HG03025 (cell line): ENCODE measurements at regions not wholly inside any gene's neighbourhood (a gene's known extent, or its start where the extent isn't known, plus 50 kb on each side); places are given as distances from the start of the nearest gene placed in this dataset.
"Not testable (repeated sequence)": the region's sequence is repeated elsewhere in the genome, so short reads cannot be mapped to it uniquely, and the experiment has no call there.

Experiments
- ATAC-seq: cut with Tn5 transposase; IDR thresholded peaks from one replicate; pipeline ENCODE4 v1.9.1; 2021; ENCODE audit warnings: mild to moderate bottlenecking, moderate library complexity; ENCODE audit not compliant: unreplicated experiment, low FRiP score

DNA sequence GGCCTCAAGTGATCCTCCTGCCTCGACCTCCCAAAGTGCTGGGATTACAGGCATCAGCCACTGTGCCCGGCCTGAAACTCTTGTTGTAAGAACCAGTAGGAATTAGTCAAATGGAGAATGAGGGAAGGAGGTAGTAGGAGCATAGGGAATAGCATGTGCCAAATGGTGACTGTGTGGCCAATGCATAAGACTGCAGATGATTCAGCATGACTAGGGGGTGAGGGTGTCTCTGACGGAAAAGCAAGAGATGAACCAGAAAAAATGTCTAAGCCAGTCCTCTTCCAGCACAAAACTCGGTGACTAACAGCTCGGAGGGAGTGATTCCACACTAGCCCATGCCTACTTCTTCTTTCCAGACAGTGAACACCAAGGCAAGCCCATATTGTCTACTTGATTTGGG is 58.2 kb upstream of the DUSP21 start:
- no peak for ATAC-seq

DNA sequence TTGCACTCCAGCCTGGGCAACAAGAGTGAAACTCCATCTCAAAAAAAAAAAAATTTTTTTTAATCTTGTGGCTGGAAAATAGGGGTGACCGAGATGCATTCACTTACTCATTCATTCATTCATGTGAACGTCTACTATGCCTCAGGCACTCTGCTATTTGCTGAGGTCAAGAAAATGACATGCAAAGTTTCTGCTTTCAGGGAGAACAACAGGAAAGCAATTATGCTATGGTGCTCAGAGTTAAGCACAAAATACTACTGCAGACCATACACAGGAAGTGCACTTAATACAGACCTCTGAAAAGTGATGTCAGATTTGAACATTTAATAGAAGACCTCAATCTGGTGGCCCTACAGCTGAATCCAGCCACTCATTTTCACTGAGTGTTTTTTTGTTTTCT is 59.6 kb upstream of the DUSP21 start:
- ATAC-seq: no peak

DNA sequence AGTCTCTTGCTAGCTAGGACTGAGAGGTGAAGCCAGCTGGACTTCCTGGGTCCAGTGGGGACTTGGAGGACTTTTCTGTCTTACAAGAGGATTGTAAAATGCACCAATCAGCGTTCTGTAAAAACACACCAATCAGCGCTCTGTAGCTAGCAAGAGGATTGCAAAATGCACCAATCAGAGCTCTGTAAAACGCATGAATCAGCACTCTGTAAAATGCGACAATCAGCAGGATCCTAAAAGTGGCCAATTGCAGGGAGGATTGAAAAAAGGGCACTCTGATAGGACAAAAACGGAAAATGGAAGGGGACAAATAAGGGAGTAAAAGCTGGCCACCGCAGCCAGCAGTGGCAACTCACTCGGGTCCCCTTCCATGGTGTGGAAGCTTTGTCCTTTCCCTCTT is 65.6 kb upstream of the DUSP21 start:
- no peak for ATAC-seq

GRCh38 chrX:44775726-44776125 is 68.1 kb upstream of the DUSP21 start:
- ATAC-seq: no peak

DNA sequence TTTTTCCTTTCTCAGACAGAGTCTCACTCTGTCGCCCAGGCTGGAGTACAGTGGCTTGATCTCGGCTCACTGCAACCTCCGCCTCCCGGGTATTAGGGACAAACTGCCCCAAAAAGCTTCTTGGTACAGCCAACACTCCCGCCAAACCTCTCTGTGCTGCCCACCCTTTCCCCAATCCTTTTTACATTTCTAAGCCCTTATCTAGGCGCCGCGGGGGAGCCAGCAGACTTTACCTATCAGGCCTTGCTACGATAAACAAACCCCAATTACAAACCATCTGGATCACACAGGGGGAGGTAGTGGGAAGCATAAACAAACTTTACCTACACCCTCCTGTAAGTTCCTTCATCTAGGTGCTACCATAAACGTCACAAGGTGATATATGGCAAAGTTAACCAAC is 69.8 kb upstream of the DUSP21 start:
- ATAC-seq: not testable (repeated sequence)

DNA sequence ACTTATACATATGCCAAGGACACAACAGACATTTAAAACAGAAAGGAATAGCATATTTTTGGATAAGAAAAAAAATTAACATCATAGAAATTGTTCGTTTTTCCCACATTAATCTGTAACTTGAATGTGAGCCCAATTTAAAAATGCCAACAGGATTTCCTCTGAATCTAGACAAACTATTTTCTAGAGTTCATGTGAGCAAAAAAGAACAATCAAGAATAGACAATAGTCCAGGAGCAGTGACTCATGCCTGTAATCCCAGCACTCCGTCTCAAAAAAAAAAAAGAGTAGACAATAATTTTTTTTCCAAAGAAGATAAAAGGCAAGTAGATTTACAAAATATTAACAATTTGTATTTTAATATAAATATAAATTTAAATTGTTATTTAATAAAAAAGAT is 73.7 kb upstream of the DUSP21 start:
- no peak for ATAC-seq

GRCh38 chrX:44767308-44767707 is 76.5 kb upstream of the DUSP21 start:
- ATAC-seq: no peak

DNA sequence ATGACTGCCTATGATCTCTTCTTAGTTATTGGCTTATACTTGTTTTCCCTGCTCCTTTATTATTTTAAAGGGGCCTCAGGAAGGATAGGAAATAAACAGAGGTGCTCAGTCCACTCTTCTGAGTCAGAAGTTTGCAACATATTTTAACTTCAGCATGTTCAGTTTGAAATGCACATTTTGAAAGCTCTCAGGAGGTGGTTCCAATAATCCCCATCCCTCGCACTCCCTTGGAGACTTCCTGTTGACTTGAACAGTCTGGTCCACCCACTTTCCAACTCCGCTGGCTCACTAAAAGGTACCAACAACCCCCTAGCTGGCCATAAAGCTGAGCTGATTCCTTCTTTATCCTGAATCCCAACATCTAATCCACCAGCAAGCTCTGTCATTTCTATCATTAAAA is 78.3 kb upstream of the DUSP21 start:
- ATAC-seq: no peak

DNA sequence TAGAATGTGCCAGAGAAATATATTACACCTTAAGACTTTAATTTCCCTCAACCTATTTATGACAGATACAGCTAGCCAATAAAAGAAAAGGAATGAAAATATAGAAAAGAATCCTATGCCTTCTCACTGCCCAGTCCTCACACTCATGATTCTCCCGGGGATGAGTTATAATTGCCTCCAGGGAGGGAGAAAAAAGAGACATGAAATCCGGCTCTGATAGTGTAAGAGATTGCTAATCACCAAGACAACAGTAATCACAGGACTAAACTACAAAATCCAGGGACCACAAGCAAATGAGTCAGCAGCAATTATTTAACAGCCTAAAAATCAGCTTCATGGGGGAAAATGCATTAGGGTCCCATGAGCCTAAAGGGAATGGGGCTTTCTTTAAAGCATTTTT is 95.9 kb upstream of the DUSP21 start:
- no peak for ATAC-seq

GRCh38 chrX:44747317-44747716 is 96.5 kb upstream of the DUSP21 start:
- no peak for ATAC-seq

GRCh38 chrX:44744799-44745198 is 99.0 kb upstream of the DUSP21 start:
- ATAC-seq: no peak

GRCh38 chrX:44742480-44743155 is 101.2 kb upstream of the DUSP21 start:
- ATAC-seq: no peak

DNA sequence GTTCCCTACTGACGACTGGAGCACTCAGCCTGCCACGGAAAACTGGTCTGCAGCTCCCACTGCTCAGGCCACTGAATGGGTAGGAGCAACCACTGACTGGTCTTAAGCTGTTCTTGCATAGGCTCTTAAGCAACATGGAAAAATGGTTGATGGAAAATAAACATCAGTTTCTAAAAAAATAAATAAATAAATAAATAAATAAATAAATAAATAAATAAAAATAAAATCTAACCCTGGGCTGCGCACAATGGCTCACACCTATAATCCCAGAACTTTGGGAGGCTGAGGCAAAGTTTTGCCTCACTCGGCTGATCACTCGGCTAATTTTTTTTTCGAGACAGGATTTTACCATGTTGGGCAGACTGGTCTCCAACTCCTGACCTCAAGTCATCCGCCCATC is 102.0 kb upstream of the DUSP21 start:
- ATAC-seq: not testable (repeated sequence)

DNA sequence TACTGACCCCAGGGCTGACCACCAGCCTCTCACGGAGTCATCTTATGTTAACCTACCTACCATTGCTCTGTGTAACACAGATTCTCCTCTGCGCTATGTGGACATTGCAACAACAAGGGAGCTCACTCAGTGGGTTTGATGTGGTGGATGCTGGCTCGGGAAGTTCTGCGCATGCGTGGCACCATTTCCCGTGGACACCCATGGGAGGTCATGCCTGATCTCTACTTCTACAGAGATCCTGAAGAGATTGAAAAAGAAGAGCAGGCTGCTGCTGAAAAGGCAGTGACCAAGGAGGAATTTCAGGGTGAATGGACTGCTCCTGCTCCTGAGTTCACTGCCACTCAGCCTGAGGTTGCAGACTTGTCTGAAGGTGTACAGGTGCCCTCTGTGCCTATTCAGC is 102.4 kb upstream of the DUSP21 start:
- not testable (repeated sequence) for ATAC-seq

DNA sequence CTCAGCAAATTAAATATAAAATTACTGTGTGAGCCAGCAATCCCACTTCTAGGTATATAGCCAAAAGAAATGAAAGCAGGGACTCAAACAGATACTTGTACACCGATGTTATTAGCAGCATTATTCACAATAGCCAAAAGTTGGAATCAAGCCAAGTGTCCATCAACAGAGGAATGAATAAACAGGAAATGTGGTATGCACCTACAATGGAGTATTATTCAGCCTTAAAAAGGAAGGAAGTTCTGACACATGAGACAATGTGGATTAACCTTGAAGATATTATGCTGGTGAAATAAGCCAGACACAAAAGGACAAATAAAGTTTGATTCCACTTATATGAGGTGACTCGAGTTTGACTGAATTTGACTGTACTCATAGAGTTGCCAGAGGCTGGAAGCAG is 108.3 kb upstream of the DUSP21 start:
- ATAC-seq: no peak

GRCh38 chrX:44733931-44734330 is 109.9 kb upstream of the DUSP21 start:
- ATAC-seq: no peak

DNA sequence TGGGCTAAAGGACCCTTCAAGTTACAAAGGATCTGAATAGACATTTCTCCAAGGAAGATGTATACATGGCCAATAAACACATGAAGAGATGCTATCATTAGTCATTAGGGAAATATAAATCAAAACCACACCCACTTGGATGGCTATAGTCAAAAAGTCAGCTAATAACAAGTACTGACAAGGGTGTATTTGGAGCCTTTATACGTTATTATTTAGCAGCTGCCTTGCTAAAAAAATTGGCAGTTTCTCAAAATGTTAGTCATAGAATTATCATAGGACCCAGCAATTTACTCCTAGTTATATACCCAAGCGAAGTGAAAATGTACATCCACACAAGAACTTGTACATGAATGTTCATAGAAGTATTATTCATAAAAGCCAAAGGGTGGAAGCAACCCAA is 112.7 kb upstream of the DUSP21 start:
- ATAC-seq: no peak

- ATAC-seq: no peak
Observed at GRCh38 chrX:44723426-44723825, 120.4 kb upstream of the DUSP21 start.

GRCh38 chrX:44708470-44708869 is 135.4 kb upstream of the DUSP21 start:
- ATAC-seq: no peak

DNA sequence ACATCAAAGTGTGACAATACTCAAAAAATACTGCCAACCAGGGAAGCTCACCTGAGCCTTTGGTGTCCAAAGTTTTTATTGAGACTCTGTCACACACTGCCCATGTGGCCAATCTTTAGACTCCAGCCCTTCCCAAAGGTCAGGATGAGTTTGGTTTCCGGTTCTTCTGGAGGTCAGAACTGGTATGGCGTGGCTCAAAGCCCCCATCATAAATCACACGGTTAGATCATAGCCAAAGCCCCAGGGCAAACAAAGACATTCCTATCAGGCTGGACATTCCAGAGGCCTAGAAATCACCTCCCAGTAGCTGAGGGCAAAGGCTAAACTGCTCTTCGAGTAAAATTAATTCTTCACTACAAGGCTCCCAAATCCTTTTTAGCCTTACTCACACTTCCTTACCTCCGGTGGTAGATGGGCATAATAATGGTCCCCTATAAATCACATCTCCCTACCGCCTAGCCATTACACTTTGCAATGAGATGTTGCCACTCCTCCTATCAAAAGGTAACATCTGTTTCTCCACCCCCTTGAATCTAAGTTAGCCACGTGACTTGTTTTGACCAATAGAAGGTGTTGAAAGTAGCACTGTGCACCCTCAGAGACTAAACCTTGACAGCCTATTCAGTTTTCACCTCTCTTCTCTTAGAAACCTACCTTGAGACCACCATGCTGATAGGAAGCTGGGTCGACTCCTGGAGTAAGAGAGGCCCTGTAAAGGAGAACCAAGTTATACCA is 137.8 kb upstream of the DUSP21 start:
- ATAC-seq: no peak

- ATAC-seq: no peak
Observed at GRCh38 chrX:44698357-44698756, 145.5 kb upstream of the DUSP21 start.

DNA sequence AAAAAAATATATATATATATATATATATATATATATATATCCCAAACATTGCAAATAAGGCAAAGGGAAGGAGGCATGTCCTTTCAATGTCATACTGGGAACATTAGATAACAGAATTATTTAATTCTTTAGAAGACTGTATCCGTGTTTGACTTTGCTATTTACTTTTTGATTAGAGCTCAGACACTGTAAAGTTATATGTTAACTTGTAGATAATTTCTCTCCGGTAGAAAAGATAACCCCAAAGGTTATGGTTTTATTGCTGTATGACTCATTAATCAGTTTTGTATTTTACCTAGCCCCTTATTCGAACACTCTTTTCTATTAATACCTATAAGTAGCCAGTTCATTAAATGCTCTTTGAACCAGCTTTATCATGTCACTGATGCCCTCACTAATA is 150.6 kb upstream of the DUSP21 start:
- no peak for ATAC-seq
